Activated B cell treated with CpG ODN at 0.5 μM for 24 hours (primary cell): ENCODE measurements at regions not wholly inside any gene's neighbourhood (a gene's known extent, or its start where the extent isn't known, plus 50 kb on each side); places are given as distances from the start of the nearest gene placed in this dataset.

Experiments used
- ATAC-seq: fragments of 200-7000 bp; cut with Tn5 transposase; one replicate; pipeline ENCODE4 v1.10.0; 2021; ENCODE audit warnings: low read depth, mild to moderate bottlenecking, moderate library complexity
- CTCF ChIA-PET: fragments of 350-600 bp; sonication (Branson Sonifier 250); formaldehyde crosslinking; loops from one replicate; lab custom pipeline; 2021; ENCODE audit warnings: antibody characterized with exemption; lab: Charles Lee
- POLR2A ChIA-PET: fragments of 350-600 bp; sonication (Branson Sonifier 250); formaldehyde crosslinking; loops from one replicate; lab custom pipeline; 2021; ENCODE audit warnings: antibody characterized with exemption; lab: Charles Lee
- DNase-seq: peaks from one replicate; pipeline ENCODE4 v3.0.0; 2022
- H3K27ac Mint-ChIP-seq: one replicate; pipeline ENCODE4 v1.8.0; 2020; ENCODE audit warnings: mixed read lengths
- H3K27me3 Mint-ChIP-seq: one replicate; pipeline ENCODE4 v1.8.0; 2021; ENCODE audit warnings: mixed read lengths
- H3K36me3 Mint-ChIP-seq: one replicate; pipeline ENCODE4 v1.8.0; 2021; ENCODE audit warnings: low read depth, mixed read lengths
- H3K4me1 Mint-ChIP-seq: one replicate; pipeline ENCODE4 v1.8.0; 2021; ENCODE audit warnings: mixed read lengths
- H3K4me3 Mint-ChIP-seq: one replicate; pipeline ENCODE4 v1.8.0; 2020; ENCODE audit warnings: mild to moderate bottlenecking, mixed read lengths
- H3K9me3 Mint-ChIP-seq: one replicate; pipeline ENCODE4 v1.8.0; 2020; ENCODE audit warnings: mixed read lengths
- CTCF ChIP-seq: fragments of 200-600 bp; IDR thresholded peaks from one replicate; pipeline ENCODE4 v1.8.0; 2022; ENCODE audit warnings: antibody characterized with exemption, mild to moderate bottlenecking
- intact Hi-C: fragments of 100-400 bp; cut with micrococcal nuclease; formaldehyde crosslinking; loops from one replicate; pipeline ENCODE4 v1.15.1; 2024

GRCh38 chr9:12497790-12498189, 195.4 kb upstream of the TYRP1 start:
- ATAC-seq: no peak
- Mint-ChIP-seq H3K36me3 (no peaks in the 10 kb centered on the region), H3K4me3 (no peak overlapping the region), H3K27ac (no peak overlapping the region), H3K4me1 (no peaks in the 10 kb centered on the region), H3K27me3 (no peaks in the 10 kb centered on the region), H3K9me3 (no peaks in the 10 kb centered on the region)
- DNase-seq: no peak
- CTCF ChIA-PET: no interaction called here
- TF ChIP-seq CTCF: no peak
- intact Hi-C loops: no loop called here
- POLR2A ChIA-PET: no interaction called here

- ChIA-PET POLR2A (no interaction called here), CTCF (no interaction called here)
- H3K27me3 Mint-ChIP-seq: no peaks in the 10 kb centered on the region
- no peak overlapping the region for H3K27ac Mint-ChIP-seq
- no peak overlapping the region for H3K4me3 Mint-ChIP-seq
- peaks cover 6% of the 10 kb centered on the region for H3K9me3 Mint-ChIP-seq
- H3K4me1 Mint-ChIP-seq: no peaks in the 10 kb centered on the region
- no peak for TF ChIP-seq CTCF
- ATAC-seq: no peak
- no peaks in the 10 kb centered on the region for H3K36me3 Mint-ChIP-seq
- no peak for DNase-seq
- intact Hi-C loops: no loop called here
Observed at GRCh38 chr9:12502520-12502919, 190.7 kb upstream of the TYRP1 start.

- POLR2A ChIA-PET: no interaction called here
- Mint-ChIP-seq H3K27me3 (no peaks in the 10 kb centered on the region), H3K4me3 (no peak overlapping the region), H3K9me3 (peaks cover 10% of the 10 kb centered on the region), H3K36me3 (no peaks in the 10 kb centered on the region), H3K27ac (no peak overlapping the region), H3K4me1 (no peaks in the 10 kb centered on the region)
- ATAC-seq (no peak), DNase-seq (no peak)
- TF ChIP-seq CTCF: no peak
- intact Hi-C loops: no loop called here
- CTCF ChIA-PET: no interaction called here
Observed at GRCh38 chr9:12503606-12504122, 189.5 kb upstream of the TYRP1 start.

GRCh38 chr9:12510551-12510950, 182.6 kb upstream of the TYRP1 start:
- ATAC-seq (no peak), DNase-seq (no peak)
- intact Hi-C loops: no loop called here
- POLR2A ChIA-PET: no interaction called here
- H3K4me3 Mint-ChIP-seq: no peak overlapping the region
- H3K9me3 Mint-ChIP-seq: peaks cover 12% of the 10 kb centered on the region
- no peaks in the 10 kb centered on the region for H3K27me3 Mint-ChIP-seq
- H3K4me1 Mint-ChIP-seq: no peaks in the 10 kb centered on the region
- H3K27ac Mint-ChIP-seq: no peak overlapping the region
- no peak for TF ChIP-seq CTCF
- CTCF ChIA-PET: no interaction called here
- H3K36me3 Mint-ChIP-seq: no peaks in the 10 kb centered on the region

GRCh38 chr9:12511726-12512125, 181.5 kb upstream of the TYRP1 start:
- no peak for TF ChIP-seq CTCF
- Mint-ChIP-seq H3K27me3 (no peaks in the 10 kb centered on the region), H3K27ac (no peak overlapping the region), H3K4me3 (no peak overlapping the region), H3K36me3 (no peaks in the 10 kb centered on the region), H3K9me3 (peaks cover 11% of the 10 kb centered on the region), H3K4me1 (no peaks in the 10 kb centered on the region)
- intact Hi-C loops: no loop called here
- DNase-seq: no peak
- ATAC-seq: no peak
- ChIA-PET CTCF (no interaction called here), POLR2A (no interaction called here)
